GM19351 (cell line): ENCODE measurements at regions not wholly inside any gene's neighbourhood (a gene's known extent, or its start where the extent isn't known, plus 50 kb on each side); places are given as distances from the start of the nearest gene placed in this dataset.
A peak's percentile ranks its signal among the peaks of the same experiment; 100 is the strongest.

Experiments used
- ATAC-seq: cut with Tn5 transposase; IDR thresholded peaks from one replicate; pipeline ENCODE4 v1.9.1; 2021; ENCODE audit warnings: mild to moderate bottlenecking, moderate library complexity; ENCODE audit not compliant: unreplicated experiment

DNA sequence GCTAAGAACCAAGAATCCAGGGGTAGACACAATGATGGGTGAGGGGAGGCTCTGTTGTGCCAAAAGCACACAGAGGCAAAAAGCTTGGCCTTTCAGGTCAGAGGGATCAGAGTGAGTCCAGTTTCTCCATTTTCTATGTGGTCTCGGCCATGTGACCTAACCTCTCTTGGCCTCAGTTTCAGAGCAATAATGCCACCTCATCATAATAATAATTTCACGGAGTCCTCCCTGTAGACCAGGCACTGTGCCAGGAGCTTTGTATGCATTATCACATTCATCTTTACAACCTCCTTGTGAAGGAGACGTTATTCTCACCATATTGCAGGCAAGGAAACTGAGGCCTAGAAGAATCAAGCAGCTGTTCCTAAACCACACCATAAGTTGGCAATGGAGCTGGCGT, 120.2 kb downstream of the WT1 start:
- no peak for ATAC-seq

DNA sequence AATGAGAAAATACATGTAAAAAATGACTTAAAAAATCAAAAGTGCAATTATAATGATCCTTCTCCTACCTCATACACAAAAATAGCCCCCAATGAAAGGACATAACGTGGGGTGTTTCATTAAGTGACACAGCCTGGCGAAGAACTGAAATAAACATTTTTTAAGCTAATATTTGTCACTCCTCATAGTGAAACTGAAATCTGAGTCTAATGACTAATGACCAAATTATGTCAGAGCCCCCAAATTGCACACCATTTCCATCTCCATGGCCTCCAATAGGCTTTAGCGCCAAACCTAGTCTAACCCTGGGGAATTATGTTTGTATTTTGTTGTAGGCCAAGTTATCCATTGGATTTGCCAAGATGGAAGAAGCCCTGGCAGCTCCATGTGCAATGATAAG, 119.1 kb downstream of the WT1 start:
- ATAC-seq: no peak

DNA sequence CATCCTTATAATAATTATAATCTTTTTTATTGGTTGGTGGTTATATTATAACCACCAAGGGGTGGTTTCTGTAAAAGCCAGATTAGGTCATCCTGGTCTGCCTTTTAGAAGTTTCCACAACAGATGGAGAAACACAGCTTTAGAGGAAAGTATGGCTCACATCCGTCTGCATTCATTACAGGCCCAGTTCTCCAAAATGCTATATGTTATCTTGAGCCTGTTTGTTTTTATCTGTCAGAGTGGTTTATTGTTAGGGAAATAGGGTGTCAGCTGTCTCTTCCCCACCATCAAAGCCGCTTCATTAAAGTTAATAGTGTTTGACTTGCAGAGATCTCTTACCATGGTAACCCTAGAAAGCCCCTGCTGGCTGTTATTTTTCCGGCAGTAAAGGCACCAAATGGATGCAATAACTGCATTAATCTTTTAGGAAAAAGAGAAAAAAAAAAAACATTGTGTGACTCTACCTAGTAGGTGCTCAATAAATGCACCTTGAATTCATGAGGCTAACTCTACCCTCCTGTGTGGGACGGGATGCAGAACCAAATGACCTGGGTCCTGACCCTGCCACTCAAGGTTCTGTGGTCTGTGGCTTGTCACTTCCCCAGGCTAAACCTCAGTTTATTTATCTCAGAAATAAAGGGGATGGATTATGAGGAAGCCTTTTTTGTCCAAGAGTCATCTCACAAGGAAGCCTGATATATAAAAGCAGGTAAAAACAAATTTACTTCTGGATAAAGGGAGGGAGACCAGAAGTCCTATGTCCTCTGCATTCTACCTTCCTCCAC, 118.3 kb downstream of the WT1 start:
- no peak for ATAC-seq

DNA sequence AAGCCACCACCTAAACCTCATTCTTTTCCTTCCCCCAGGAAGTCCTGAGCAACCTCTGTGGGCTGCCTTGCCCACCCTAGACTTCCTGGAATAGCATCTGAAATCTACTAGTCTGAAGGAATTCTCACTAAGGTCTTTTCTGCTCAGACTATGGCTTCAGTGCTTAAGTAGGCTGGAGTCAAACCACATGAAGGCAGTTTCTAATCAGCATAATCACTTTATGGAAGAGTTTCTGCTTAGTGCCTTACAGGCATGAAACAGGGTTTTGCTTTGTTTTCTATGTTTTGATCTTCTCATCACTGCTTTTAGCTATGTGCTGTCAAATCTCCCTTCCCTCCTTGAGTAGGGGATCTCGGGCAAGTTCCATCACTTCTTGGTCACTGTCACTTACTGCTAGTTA, 117.7 kb downstream of the WT1 start:
- no peak for ATAC-seq

DNA sequence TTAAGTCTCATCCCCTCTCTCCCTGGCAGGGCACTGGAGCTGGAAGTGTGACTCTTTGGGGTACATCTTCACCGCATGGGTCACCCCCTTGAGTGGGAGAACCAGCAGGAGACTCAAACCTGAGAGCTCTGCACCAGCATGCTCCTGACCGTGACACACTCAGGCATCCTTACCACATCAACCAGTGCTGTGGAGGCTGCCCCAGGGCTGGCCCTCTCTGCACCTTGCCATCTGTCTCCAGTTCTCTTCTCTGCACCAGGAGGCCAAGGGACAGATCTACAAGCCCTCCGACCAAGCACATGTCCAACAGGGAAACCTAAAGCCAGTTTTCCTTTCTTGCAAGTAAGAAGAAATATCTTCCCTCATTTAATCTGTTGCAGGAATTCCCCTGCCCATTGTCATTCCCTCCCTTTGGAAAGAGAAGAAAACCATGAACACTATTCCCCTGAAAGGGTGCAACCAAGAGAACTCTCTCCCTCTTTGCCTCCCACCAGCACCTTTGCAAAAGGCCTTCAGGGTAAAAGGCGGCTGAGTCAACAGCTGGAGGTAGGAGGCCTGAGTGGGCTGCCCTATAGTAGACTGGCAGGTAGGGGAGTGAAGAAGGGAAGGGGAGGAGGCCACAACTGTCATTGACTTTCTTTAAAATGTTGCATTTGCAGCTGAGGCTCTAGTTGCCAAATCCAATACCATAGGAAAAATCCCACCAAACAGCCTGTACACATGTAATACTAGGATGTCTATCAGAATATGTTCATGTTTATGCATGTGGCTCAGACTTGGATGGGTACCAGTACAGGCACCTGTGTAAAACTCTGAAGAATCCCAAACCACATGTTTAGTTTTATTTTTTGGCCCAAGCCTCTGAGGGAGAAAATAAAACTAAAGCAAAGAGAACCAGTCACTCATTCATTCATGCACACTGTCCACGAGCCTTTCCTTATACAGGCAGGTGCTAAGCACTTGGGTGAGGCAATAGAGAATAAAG, 117.0 kb downstream of the WT1 start:
- no peak for ATAC-seq

DNA sequence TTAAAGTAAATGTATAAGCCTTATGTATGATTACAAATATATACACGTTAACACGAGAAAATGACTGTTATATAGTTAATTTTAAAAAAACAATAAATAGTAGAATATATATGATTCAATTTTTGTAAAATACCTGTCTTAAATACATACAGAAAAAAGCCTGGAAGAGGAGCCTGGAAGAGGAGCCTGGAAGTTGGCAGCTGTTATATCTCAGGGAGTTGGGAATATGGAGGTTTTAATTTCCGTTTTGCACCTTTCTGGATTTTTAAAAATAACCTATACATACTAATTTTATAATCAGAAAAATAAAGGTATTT, 111.6 kb downstream of the WT1 start:
- no peak for ATAC-seq

DNA sequence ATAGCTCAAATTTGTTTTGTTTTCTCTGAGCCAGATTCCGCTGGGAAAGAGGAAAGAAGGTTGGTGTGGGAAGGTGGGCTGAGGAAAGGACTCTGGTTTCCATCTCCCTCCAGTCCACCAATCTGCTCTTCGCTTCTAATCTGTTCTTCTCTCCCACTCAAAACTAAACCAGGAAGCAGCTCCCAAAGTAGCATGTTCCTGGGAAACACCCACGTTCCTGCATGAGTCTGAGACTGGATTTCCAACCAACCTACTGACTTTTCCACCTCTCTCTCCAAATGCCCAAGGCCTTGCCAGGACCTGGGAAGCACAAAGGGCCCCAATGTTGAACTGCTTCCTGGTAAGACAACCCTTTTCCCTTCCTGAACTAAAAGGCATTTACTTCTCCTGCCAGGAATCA, 110.2 kb downstream of the WT1 start:
- ATAC-seq: no peak

DNA sequence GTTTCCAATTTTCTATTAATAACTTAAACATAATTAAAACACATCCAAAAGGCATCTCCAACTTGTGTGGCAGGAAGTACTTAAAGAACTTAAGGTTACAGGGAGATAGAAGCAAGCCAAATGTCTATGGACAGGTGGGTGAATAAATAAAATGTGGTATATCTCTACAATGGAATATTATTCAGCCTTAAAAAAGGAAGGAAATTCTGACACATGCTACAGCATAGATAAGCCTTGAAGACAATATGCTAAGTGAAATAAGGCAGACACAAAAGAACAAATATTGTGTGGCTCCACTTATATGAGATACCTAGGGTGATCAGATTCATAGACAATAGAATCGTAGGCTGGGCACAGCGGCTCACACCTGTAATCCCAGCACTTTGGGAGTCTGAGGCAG, 109.6 kb downstream of the WT1 start:
- no peak for ATAC-seq

DNA sequence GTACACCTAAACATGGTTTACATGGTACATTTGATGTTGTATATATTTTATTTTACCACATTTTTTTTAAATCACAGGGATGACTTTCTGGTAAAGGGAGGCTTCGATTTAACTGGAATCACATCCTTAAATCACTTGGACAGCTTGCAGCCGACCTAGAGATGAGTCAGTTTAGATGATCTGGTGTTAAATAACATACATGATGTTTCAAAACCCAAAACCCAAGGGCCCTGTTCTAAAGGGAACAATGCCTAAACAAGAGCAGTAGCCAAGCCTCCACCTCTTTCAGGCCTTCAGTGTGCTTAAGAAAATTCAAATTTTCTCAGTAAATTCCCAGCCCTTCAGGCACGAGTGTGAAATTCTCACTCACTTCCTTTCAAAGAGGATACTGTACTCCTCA, 108.8 kb downstream of the WT1 start:
- ATAC-seq: no peak

DNA sequence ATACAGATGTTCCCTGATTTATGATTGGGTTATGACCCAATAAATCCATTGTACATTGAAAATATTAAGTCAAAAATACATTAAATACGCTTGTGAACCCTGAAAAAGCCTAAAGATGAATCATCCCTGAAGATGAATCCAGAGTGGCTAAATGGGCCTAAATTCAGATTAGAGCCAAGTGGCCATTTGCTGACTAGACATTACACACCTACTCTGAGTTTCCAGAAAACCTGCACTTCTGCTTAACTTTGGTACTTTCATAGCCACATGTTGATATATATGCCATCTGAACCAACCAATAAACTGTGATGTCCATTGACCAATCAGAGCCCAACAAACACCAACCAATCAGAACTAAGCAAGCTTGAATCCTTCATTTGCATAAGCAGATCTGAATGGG, 106.9 kb downstream of the WT1 start:
- no peak for ATAC-seq

DNA sequence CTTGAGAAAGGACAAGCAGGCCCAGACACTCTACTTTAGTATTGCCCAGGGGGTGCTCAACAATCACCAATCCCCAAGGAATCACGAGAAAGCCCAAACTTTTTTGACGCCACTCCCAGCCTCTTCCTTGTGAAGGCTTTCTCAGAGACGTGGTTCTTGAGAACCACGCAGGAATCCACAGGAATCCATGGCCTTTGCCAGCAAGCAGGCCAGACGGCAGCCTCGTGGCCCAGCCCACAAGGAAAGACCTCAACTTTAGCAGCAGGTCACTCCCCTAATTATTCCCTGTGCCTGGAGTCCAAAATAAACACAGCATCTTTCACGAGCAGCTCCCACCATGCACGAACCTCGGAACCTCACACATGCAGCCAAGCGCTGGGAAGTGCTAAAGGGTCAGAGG, 104.2 kb downstream of the WT1 start:
- no peak for ATAC-seq

DNA sequence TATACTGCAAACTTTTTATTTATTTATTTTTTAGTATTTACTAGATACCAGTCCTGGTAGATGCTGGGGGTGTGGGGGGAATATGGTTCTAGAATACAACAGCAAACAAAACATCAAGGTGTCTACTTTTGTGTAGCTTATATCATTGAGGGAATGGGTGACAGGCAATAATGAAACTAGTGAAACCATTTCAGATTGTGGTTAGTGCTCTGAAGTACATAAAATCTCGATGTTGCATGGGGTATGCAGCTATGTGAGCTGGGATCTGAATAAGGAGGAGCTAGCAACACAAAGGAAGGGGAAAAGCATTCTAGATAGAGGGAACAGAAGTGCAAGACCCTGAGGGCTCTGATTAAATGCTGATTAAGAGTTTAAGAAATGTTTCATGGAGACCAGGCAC, 103.5 kb downstream of the WT1 start:
- ATAC-seq: peak; percentile 47

DNA sequence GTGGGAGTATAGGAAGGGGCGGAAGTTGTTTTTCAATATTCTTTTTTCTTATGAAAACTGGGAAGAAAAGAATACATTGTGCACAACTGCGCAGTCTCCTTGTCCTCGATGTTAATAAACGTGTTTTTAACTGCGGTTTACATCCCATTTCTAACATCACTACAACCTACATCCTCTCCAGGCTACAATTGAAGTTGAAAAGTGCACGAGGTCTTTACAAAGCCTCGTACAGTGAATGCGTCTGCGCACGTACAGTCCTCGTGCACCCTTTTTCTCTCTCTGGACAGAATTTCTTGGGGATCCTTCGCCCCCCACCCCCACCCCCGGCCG, 102.4 kb downstream of the WT1 start:
- no peak for ATAC-seq

DNA sequence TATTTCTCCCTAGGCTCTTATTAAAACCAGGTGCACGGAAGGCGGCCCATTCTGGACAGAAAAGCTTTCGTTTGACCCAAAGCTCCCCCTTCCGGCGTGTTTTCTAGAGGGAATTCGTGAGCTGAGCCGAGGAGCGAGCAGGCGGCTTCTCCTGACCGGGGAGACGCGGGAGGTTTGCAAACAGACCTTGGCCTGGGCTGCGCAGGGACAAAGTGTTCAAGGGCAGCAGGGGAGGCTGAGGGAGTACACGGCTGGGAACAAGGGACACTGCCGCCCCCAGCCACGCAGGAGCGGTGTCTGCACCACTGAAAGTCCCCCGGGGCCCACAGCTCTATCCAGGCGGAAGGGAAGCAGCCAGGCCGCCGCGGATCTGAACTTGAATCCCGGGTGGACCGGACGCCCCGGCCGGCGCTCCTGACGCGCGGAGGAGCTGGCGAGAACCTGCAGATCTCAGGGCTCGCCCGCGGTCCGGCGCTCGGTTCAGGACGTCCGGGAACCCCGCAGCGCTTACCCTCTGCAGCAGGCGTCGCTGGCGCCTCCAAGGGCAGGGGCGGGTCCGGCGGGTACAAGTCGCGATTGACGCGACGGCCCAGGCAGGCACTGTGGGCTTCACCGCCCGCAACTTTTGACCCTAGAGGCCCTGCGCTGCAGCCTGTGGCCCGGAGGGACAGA, 101.9 kb downstream of the WT1 start:
- ATAC-seq: no peak

DNA sequence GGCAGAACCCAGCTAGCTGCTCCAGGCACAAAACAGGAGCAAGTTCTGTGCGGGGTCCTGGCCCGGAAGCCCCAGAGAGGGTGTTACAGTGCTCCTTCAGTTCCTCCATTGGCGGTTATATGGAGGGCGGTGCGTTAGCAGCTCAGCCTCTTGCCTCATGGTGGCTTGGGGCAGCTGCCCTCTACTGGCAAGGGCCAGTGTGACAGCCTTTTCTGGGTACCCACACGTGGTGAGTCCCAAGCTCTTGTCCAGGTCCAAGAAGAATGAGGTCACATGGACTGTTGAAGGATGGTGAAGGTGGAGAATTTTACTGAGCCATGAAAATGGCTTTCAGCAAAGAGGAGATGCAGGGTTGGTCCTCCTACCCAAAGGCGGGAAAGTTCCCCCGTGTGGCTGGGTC, 100.5 kb downstream of the WT1 start:
- ATAC-seq: no peak
